ENCODE measurements at regions not wholly inside any gene's neighbourhood (a gene's known extent, or its start where the extent isn't known, plus 50 kb on each side); places are given as distances from the start of the nearest gene placed in this dataset.

- no peak for DNase-seq
Measured at GRCh38 chr10:107733328-107734130, 569.0 kb upstream of the SORCS1 start.

GRCh38 chr10:107732045-107732444 is 567.5 kb upstream of the SORCS1 start:
- DNase-seq = no peak

GRCh38 chr10:107728807-107729206 is 564.3 kb upstream of the SORCS1 start:
- DNase-seq = no peak

GRCh38 chr10:107727767-107728317 is 563.3 kb upstream of the SORCS1 start:
- no peak for DNase-seq

- no peak for DNase-seq
Measured at GRCh38 chr10:107718864-107719263, 554.4 kb upstream of the SORCS1 start.

- no peak for DNase-seq
Measured at GRCh38 chr10:107717046-107717445, 552.5 kb upstream of the SORCS1 start.

- DNase-seq = no peak
Measured at GRCh38 chr10:107715565-107715964, 551.1 kb upstream of the SORCS1 start.

GRCh38 chr10:107708981-107709380 is 544.5 kb upstream of the SORCS1 start:
- DNase-seq = no peak

GRCh38 chr10:107706096-107706725 is 541.7 kb upstream of the SORCS1 start:
- DNase-seq = no peak

- DNase-seq = no peak
Measured at GRCh38 chr10:107701943-107702342, 537.4 kb upstream of the SORCS1 start.

GRCh38 chr10:107692072-107692471 is 527.6 kb upstream of the SORCS1 start:
- no peak for DNase-seq

GRCh38 chr10:107689323-107689722 is 524.8 kb upstream of the SORCS1 start:
- no peak for DNase-seq

GRCh38 chr10:107687701-107688100 is 523.2 kb upstream of the SORCS1 start:
- DNase-seq = no peak

- DNase-seq = no peak
Measured at GRCh38 chr10:107686095-107686494, 521.6 kb upstream of the SORCS1 start.

GRCh38 chr10:107671960-107672359 is 507.5 kb upstream of the SORCS1 start:
- DNase-seq = no peak

GRCh38 chr10:107666214-107666613 is 501.7 kb upstream of the SORCS1 start:
- no peak for DNase-seq

GRCh38 chr10:107665459-107665858 is 501.0 kb upstream of the SORCS1 start:
- no peak for DNase-seq

- DNase-seq = no peak
Measured at GRCh38 chr10:107657851-107658250, 493.3 kb upstream of the SORCS1 start.

GRCh38 chr10:107656932-107657331 is 492.4 kb upstream of the SORCS1 start:
- DNase-seq = no peak

GRCh38 chr10:107653832-107654287 is 489.4 kb upstream of the SORCS1 start:
- DNase-seq = no peak

GRCh38 chr10:107650939-107651338 is 486.4 kb upstream of the SORCS1 start:
- no peak for DNase-seq

GRCh38 chr10:107649249-107649648 is 484.7 kb upstream of the SORCS1 start:
- no peak for DNase-seq

- DNase-seq = no peak
Measured at GRCh38 chr10:107647462-107647861, 483.0 kb upstream of the SORCS1 start.

- no peak for DNase-seq
Measured at GRCh38 chr10:107631876-107632275, 467.4 kb upstream of the SORCS1 start.
